GM23338 (cell line): ENCODE measurements at regions not wholly inside any gene's neighbourhood (a gene's known extent, or its start where the extent isn't known, plus 50 kb on each side); places are given as distances from the start of the nearest gene placed in this dataset.
A peak's percentile ranks its signal among the peaks of the same experiment; 100 is the strongest.

Source experiments
- ATAC-seq: fragments of 200-7000 bp; cut with Tn5 transposase; 3 replicates; pipeline ENCODE4 v1.9.1; 2020
- DNase-seq: peaks from one replicate; pipeline ENCODE4 v3.0.0-alpha.2; 2015; ENCODE audit warnings: low spot score
- H2AFZ ChIP-seq: fragments of 200-600 bp; sonication (generic); 2 replicates; pipeline ENCODE4 v1.8.0; 2016; ENCODE audit warnings: antibody characterized with exemption, mild to moderate bottlenecking, moderate library complexity
- H3F3A ChIP-seq: fragments of 200-600 bp; sonication (generic); replicated peaks from 2 replicates; pipeline ENCODE4 v1.8.0; 2017; ENCODE audit warnings: antibody characterized with exemption, mixed run types, low read depth
- H3K27ac ChIP-seq: fragments of 200-600 bp; sonication (generic); 2 replicates; pipeline ENCODE4 v1.6.1; 2016; ENCODE audit warnings: low read depth
- H3K27me3 ChIP-seq: fragments of 200-600 bp; sonication (generic); 2 replicates; pipeline ENCODE4 v1.8.0; 2016; ENCODE audit warnings: mild to moderate bottlenecking, mixed run types, moderate library complexity; ENCODE audit not compliant: insufficient read depth
- H3K36me3 ChIP-seq: fragments of 200-600 bp; sonication (generic); 2 replicates; pipeline ENCODE4 v1.8.0; 2016; ENCODE audit warnings: mild to moderate bottlenecking; ENCODE audit not compliant: insufficient read depth
- H3K4me1 ChIP-seq: fragments of 200-600 bp; sonication (generic); 2 replicates; pipeline ENCODE4 v1.8.0; 2016; ENCODE audit warnings: mild to moderate bottlenecking, moderate library complexity; ENCODE audit not compliant: insufficient read depth
- H3K4me2 ChIP-seq: fragments of 200-600 bp; sonication (generic); 2 replicates; pipeline ENCODE4 v1.7.1; 2017; ENCODE audit warnings: mixed run types
- H3K4me3 ChIP-seq: fragments of 200-600 bp; sonication (generic); 2 replicates; pipeline ENCODE4 v1.6.1; 2016; ENCODE audit warnings: mixed run types
- H3K79me2 ChIP-seq: fragments of 200-600 bp; sonication (generic); replicated peaks from 2 replicates; pipeline ENCODE4 v1.8.0; 2017; ENCODE audit warnings: mild to moderate bottlenecking; ENCODE audit not compliant: insufficient read depth
- H3K9me2 ChIP-seq: fragments of 200-600 bp; sonication (generic); 2 replicates; pipeline ENCODE4 v1.8.0; 2017; ENCODE audit not compliant: insufficient read depth
- H4K20me1 ChIP-seq: fragments of 200-600 bp; sonication (generic); replicated peaks from 2 replicates; pipeline ENCODE4 v1.8.0; 2017; ENCODE audit warnings: mild to moderate bottlenecking; ENCODE audit not compliant: insufficient read depth
- H3K27ac Mint-ChIP-seq: 2 replicates; pipeline ENCODE4 v1.8.0; 2020; ENCODE audit warnings: inconsistent platforms, mild to moderate bottlenecking, moderate library complexity, mixed read lengths
- H3K27me3 Mint-ChIP-seq: 3 replicates; pipeline ENCODE4 v1.8.0; 2022; ENCODE audit warnings: low read depth, mild to moderate bottlenecking, moderate library complexity, mixed read lengths, inconsistent platforms; ENCODE audit not compliant: insufficient read depth, poor library complexity
- H3K36me3 Mint-ChIP-seq: 3 replicates; pipeline ENCODE4 v1.8.0; 2021; ENCODE audit warnings: low read depth, mild to moderate bottlenecking, inconsistent platforms, moderate library complexity, mixed read lengths
- H3K4me1 Mint-ChIP-seq: 3 replicates; pipeline ENCODE4 v1.8.0; 2020; ENCODE audit warnings: mild to moderate bottlenecking, inconsistent platforms, mixed read lengths
- H3K4me3 Mint-ChIP-seq: 3 replicates; pipeline ENCODE4 v1.8.0; 2021; ENCODE audit warnings: moderate library complexity, mild to moderate bottlenecking, inconsistent platforms, mixed read lengths
- H3K9me3 Mint-ChIP-seq: 3 replicates; pipeline ENCODE4 v1.8.0; 2020; ENCODE audit warnings: moderate library complexity, mild to moderate bottlenecking, inconsistent platforms, mixed read lengths
- CREB1 ChIP-seq: fragments of 250-450 bp; sonication (Bioruptor Pico); IDR thresholded peaks from 2 replicates; pipeline ENCODE4 v1.5.0; 2020; ENCODE audit warnings: low read depth, mild to moderate bottlenecking, moderate library complexity
- CTCF ChIP-seq, 2 experiments: fragments of 200-600 bp in 1 of 2; sonication (generic) in 1 of 2; conservative IDR thresholded peaks; 2 replicates each; pipeline versions ENCODE4 v1.5.1 to v1.6.1; 2016 to 2017; ENCODE audit warnings: antibody characterized with exemption in 2 of 2, low read depth in 2 of 2, mild to moderate bottlenecking in 2 of 2, moderate library complexity in 1 of 2
- ETS1 ChIP-seq: IDR thresholded peaks from 2 replicates; pipeline ENCODE4 v1.6.1; 2016; ENCODE audit warnings: antibody characterized with exemption
- EZH2 ChIP-seq: fragments of 200-600 bp; sonication (generic); IDR thresholded peaks from one replicate; pipeline ENCODE4 v1.8.0; 2017; ENCODE audit warnings: antibody characterized with exemption, mild to moderate bottlenecking, low read depth; ENCODE audit not compliant: unreplicated experiment
- EZH2phosphoT487 ChIP-seq: fragments of 200-600 bp; sonication (generic); IDR thresholded peaks from one replicate; pipeline ENCODE4 v1.8.1; 2018; ENCODE audit warnings: antibody characterized with exemption; ENCODE audit not compliant: unreplicated experiment
- JUNB ChIP-seq: IDR thresholded peaks from one replicate; pipeline ENCODE4 v1.6.1; 2016; ENCODE audit warnings: antibody characterized with exemption; ENCODE audit not compliant: unreplicated experiment
- NANOG ChIP-seq: IDR thresholded peaks from 2 replicates; pipeline ENCODE4 v1.6.1; 2016; ENCODE audit warnings: antibody characterized with exemption, borderline replicate concordance
- POLR2AphosphoS5 ChIP-seq: IDR thresholded peaks from 2 replicates; pipeline ENCODE4 v1.6.1; 2016; ENCODE audit warnings: antibody characterized with exemption, low read depth
- REST ChIP-seq: IDR thresholded peaks from one replicate; pipeline ENCODE4 v1.6.1; 2018; ENCODE audit warnings: antibody characterized with exemption; ENCODE audit not compliant: unreplicated experiment
- STAT1 ChIP-seq: IDR thresholded peaks from one replicate; pipeline ENCODE4 v1.6.1; 2016; ENCODE audit warnings: antibody characterized with exemption; ENCODE audit not compliant: unreplicated experiment
- ZNF114 ChIP-seq: fragments of 250-450 bp; sonication (Bioruptor Pico); IDR thresholded peaks from 2 replicates; pipeline ENCODE4 v1.5.0; 2020; ENCODE audit warnings: mild to moderate bottlenecking, moderate library complexity
- ZNF331 ChIP-seq: fragments of 250-450 bp; sonication (Bioruptor Pico); IDR thresholded peaks from 2 replicates; pipeline ENCODE4 v1.5.0; 2020; ENCODE audit warnings: low read depth, mild to moderate bottlenecking, moderate library complexity
- ZNF462 ChIP-seq: fragments of 250-450 bp; sonication (Bioruptor Pico); IDR thresholded peaks from 2 replicates; pipeline ENCODE4 v1.5.0; 2020; ENCODE audit warnings: mild to moderate bottlenecking, moderate library complexity

- Mint-ChIP-seq H3K36me3 (no peaks in the 10 kb centered on the region), H3K4me1 (peaks cover 31% of the 10 kb centered on the region), H3K9me3 (no peaks in the 10 kb centered on the region), H3K27me3 (peaks cover 8% of the 10 kb centered on the region), H3K27ac (peak overlapping the region; percentile 34; the same call in 1 of the 2 replicates), H3K4me3 (no peak overlapping the region)
- no peaks in the 10 kb centered on the region for H3F3A ChIP-seq
- DNase-seq (peak; percentile 6), ATAC-seq (no peak)
- H3K79me2 ChIP-seq: no peaks in the 10 kb centered on the region
- peak overlapping the region; percentile 4; the same call in 1 of the 2 replicates for H2AFZ ChIP-seq
- no peak overlapping the region for H3K4me3 ChIP-seq
- no peak for TF ChIP-seq EZH2
- TF ChIP-seq ZNF331 (CRISPR knock-in tag): no peak
- TF ChIP-seq POLR2AphosphoS5: no peak
- TF ChIP-seq ZNF114 (CRISPR knock-in tag): no peak
- no peak for TF ChIP-seq ZNF462 (CRISPR knock-in tag)
- no peak for TF ChIP-seq ETS1
- no peak for TF ChIP-seq CREB1 (CRISPR knock-in tag)
- no peak for TF ChIP-seq CTCF (conservative IDR thresholded peaks at IDR 0.05; ENCODE audit: low read depth in 2 of 2)
- TF ChIP-seq EZH2phosphoT487: no peak
- no peak for TF ChIP-seq STAT1
- no peak for TF ChIP-seq NANOG
- no peak for TF ChIP-seq REST
- no peak for TF ChIP-seq JUNB
- H3K4me2 ChIP-seq: peak overlapping the region; percentile 30; the same call in 1 of the 2 replicates
- no peaks in the 10 kb centered on the region for H3K36me3 ChIP-seq
- no peaks in the 10 kb centered on the region for H3K27me3 ChIP-seq
- peaks cover 23% of the 10 kb centered on the region for H3K4me1 ChIP-seq
- peaks cover 9% of the 10 kb centered on the region; the same call in 1 of the 2 replicates for H3K9me2 ChIP-seq
- H3K27ac ChIP-seq: 0 out of 2 replicates have a peak overlapping the region, but pooled peaks have one; percentile 7
- H4K20me1 ChIP-seq: no peaks in the 10 kb centered on the region
Observed at GRCh38 chr4:55272589-55272988, 73.5 kb upstream of the SRD5A3 start.
